Activated naive CD4-positive, alpha-beta T cell treated with anti-CD3 and anti-CD28 coated beads, Interleukin-2, amount 50 U/mL, for 72 hours (primary cell): ENCODE measurements at regions not wholly inside any gene's neighbourhood (a gene's known extent, or its start where the extent isn't known, plus 50 kb on each side); places are given as distances from the start of the nearest gene placed in this dataset.

Source experiments
- ATAC-seq, 2 donors: fragments of 150-1000 bp; cut with Tn5 transposase; 2 replicates each; pipeline ENCODE4 v1.10.0; 2021; ENCODE audit warnings: mild to moderate bottlenecking in 2 of 2, moderate library complexity in 2 of 2
- DNase-seq, 2 donors: peaks; one replicate each; pipeline ENCODE4 v3.0.0; 2021 to 2022; ENCODE audit warnings: low spot score in 2 of 2
- H3K27ac Mint-ChIP-seq, 2 donors: one replicate each; pipeline ENCODE4 v1.8.0; 2022; ENCODE audit warnings: mild to moderate bottlenecking in 2 of 2, mixed read lengths in 2 of 2
- H3K36me3 Mint-ChIP-seq, 2 donors: one replicate each; pipeline ENCODE4 v1.8.0; 2022; ENCODE audit warnings: mixed read lengths in 2 of 2
- H3K9me3 Mint-ChIP-seq, 2 donors: one replicate each; pipeline ENCODE4 v1.8.0; 2022; ENCODE audit warnings: mixed read lengths in 2 of 2

GRCh38 chr16:85988306-85988705 is 89.3 kb downstream of the IRF8 start:
- peak overlapping the region; percentile 89 to 99 for H3K27ac Mint-ChIP-seq
- peaks cover 0 to 5% of the 10 kb centered on the region in 2 donors for H3K9me3 Mint-ChIP-seq
- DNase-seq = no peak
- ATAC-seq = peak; percentile 25 to 59
- peaks cover 10 to 12% of the 10 kb centered on the region in 2 donors for H3K36me3 Mint-ChIP-seq

GRCh38 chr16:85988723-85989313 is 89.9 kb downstream of the IRF8 start:
- peak in 1 of 2 donors; percentile 51 for DNase-seq
- peaks cover 0 to 5% of the 10 kb centered on the region in 2 donors for H3K9me3 Mint-ChIP-seq
- peak; percentile 72 for ATAC-seq
- peaks cover 10 to 12% of the 10 kb centered on the region in 2 donors for H3K36me3 Mint-ChIP-seq
- H3K27ac Mint-ChIP-seq = peak overlapping the region; percentile 89 to 99

GRCh38 chr16:85989376-85989775 is 90.4 kb downstream of the IRF8 start:
- DNase-seq (peak in 1 of 2 donors; percentile 44), ATAC-seq (no peak)
- peak overlapping the region; percentile 89 to 99 for H3K27ac Mint-ChIP-seq
- H3K36me3 Mint-ChIP-seq = peaks cover 10 to 12% of the 10 kb centered on the region in 2 donors
- peaks cover 0 to 5% of the 10 kb centered on the region in 2 donors for H3K9me3 Mint-ChIP-seq

- ATAC-seq = peak; percentile 49 to 51
- H3K27ac Mint-ChIP-seq = peak overlapping the region; percentile 89 to 99
- H3K9me3 Mint-ChIP-seq = peaks cover 0 to 5% of the 10 kb centered on the region in 2 donors
- H3K36me3 Mint-ChIP-seq = peaks cover 3 to 12% of the 10 kb centered on the region in 2 donors
- peak in 1 of 2 donors; percentile 51 for DNase-seq
Measured at GRCh38 chr16:85989863-85990643, 91.1 kb downstream of the IRF8 start.

DNA sequence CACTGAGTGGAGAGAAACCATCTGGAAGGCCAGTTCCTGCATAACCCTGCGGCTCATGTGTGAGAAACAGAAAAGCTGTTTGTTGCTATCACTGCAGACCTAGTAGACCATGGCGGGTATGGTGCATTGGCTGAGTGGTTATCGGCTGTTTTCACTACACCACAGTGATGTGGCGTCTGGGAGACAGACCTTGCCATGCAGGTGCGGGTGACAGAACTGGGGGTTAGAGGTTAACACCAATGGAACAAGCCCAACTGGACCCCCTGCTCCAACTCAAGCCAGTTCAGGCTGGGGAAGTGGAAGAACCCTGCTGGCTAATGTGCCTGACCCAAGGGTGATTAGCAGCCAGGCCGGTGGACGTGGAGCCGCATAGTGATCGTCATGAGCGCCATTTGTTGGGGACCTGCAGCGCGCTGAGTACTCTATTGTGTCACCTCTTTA is 91.9 kb downstream of the IRF8 start:
- peaks cover 0 to 5% of the 10 kb centered on the region in 2 donors for H3K9me3 Mint-ChIP-seq
- peaks cover 0 to 6% of the 10 kb centered on the region in 2 donors for H3K36me3 Mint-ChIP-seq
- peak overlapping the region; percentile 89 to 99 for H3K27ac Mint-ChIP-seq
- peak in 1 of 2 donors; percentile 37 for DNase-seq
- no peak for ATAC-seq

GRCh38 chr16:85991425-85991824 is 92.5 kb downstream of the IRF8 start:
- H3K9me3 Mint-ChIP-seq = peaks cover 0 to 5% of the 10 kb centered on the region in 2 donors
- ATAC-seq = no peak
- DNase-seq = no peak
- H3K36me3 Mint-ChIP-seq = peaks cover 0 to 6% of the 10 kb centered on the region in 2 donors
- H3K27ac Mint-ChIP-seq = peak overlapping the region in 1 of 2 donors; percentile 33

DNA sequence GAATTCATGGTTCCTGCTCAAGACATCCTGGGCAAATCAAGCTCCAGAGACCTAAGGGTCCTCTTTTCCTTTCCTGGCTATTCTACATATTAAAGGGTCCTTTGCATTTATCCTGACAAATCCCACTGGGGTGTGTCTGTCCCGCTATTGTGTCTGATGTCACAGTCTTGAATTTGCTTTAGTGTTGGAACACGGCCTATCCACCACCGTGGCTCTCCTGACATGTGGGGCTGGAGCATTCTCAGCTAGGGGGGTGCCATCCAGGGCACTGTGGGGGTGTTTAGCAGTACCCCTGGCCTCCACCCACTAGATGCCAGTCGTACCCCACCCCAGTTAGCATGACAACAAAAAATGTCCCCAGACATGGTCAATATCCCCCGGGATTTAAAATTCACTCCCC is 92.9 kb downstream of the IRF8 start:
- Mint-ChIP-seq H3K9me3 (peaks cover 0 to 5% of the 10 kb centered on the region in 2 donors), H3K36me3 (peaks cover 0 to 6% of the 10 kb centered on the region in 2 donors), H3K27ac (no peak overlapping the region)
- DNase-seq (peak in 1 of 2 donors; percentile 26), ATAC-seq (no peak)

DNA sequence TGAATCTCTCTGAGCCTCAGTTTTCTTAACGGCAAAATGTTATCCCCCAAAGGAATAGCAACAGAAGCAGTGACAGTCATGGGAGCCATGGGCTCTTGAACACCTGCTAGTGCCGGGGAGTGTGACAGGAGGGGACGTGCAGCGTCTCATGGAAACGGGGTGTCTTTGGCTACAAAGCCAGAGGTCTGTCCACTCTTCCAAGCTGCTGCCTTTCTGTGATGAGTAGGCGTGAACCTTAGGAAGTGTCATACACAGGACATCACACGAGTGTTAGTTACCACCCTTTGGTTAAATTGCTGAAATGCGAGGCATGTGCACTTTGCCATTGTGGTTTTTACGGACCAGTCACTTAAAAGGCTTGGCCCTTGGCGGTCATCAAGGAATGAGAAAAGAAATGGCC is 93.4 kb downstream of the IRF8 start:
- peaks cover 0 to 5% of the 10 kb centered on the region in 2 donors for H3K9me3 Mint-ChIP-seq
- H3K36me3 Mint-ChIP-seq = peaks cover 0 to 6% of the 10 kb centered on the region in 2 donors
- DNase-seq (peak in 1 of 2 donors; percentile 30), ATAC-seq (no peak)
- H3K27ac Mint-ChIP-seq = no peak overlapping the region

GRCh38 chr16:85992779-85993178 is 93.8 kb downstream of the IRF8 start:
- H3K27ac Mint-ChIP-seq = no peak overlapping the region
- no peak for ATAC-seq
- peaks cover 0 to 5% of the 10 kb centered on the region in 2 donors for H3K9me3 Mint-ChIP-seq

GRCh38 chr16:85994492-85995490 is 95.8 kb downstream of the IRF8 start:
- no peak for DNase-seq
- peak overlapping the region in 1 of 2 donors; percentile 41 for H3K27ac Mint-ChIP-seq
- peaks cover 0 to 6% of the 10 kb centered on the region in 2 donors for H3K36me3 Mint-ChIP-seq
- no peak for ATAC-seq
- H3K9me3 Mint-ChIP-seq = peaks cover 0 to 5% of the 10 kb centered on the region in 2 donors

More at GRCh38 chr16:85992779-85993178, 93.8 kb downstream of the IRF8 start:
- DNase-seq = no peak
- peaks cover 0 to 6% of the 10 kb centered on the region in 2 donors for H3K36me3 Mint-ChIP-seq

DNA sequence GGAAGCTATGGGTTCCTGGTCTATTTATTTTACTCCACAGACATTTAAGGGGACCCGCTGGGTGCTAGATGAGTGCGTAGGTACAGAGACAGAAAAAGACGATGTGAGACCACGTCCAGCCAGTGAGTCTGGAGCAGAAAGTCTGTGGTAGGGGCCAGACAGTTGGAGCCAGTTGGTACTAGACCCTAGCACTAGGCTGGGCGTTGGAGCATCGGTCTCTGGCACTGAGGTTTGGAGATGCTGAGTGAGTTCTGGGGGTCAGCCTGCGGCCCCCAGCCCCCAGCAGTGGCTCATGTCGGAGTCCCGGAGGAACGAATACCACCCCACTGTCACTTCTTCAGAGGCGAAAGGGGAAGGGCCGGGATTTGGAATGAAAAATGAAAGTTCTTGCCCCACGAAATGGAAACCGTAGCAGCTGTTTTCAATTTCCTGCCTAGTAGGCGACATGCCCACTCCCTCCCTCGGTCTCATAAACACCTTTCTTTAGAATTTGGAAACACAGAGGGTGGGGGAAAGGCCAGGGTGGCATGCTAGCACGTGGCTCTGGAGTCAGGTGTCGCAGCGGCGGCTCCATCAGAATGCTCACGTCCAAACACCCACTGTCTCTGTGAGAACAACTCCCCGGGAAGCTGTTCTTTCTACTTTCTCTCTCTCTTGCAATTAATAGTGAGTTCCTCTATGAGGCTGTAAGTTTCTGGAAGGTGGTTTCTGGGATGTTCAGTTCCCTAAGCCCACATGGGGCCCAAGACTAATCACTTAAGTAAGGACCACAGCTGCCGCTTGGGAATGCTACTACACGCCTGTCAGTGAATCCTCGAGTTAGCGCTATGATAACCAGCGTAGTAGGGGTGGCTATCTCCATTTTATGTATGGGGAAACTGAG is 96.8 kb downstream of the IRF8 start:
- H3K36me3 Mint-ChIP-seq = no peaks in the 10 kb centered on the region
- DNase-seq (no peak), ATAC-seq (peak; percentile 21 to 39)
- no peaks in the 10 kb centered on the region for H3K9me3 Mint-ChIP-seq
- H3K27ac Mint-ChIP-seq = peak overlapping the region; percentile 31 to 41

DNA sequence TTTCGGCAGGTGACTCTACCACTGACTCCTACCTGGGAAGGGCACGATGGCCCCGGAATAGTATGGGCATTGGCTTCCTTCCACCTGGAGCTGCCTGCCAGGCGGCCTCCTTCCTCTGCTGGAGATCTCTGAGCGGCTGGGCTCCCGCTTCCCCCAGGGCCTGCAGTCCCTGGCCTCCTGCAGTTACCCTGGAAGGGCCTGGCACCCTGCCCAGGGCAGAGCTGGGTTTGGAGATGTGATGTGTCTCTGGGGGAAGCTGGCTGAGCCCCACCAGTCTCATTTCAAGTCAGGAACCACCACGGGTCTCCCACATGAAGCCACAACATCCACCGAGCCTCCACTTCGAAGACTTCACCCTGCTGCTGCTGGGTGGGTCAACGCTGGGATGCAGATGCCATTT is 97.9 kb downstream of the IRF8 start:
- Mint-ChIP-seq H3K36me3 (no peaks in the 10 kb centered on the region), H3K9me3 (no peaks in the 10 kb centered on the region), H3K27ac (no peak overlapping the region)
- ATAC-seq (no peak), DNase-seq (no peak)

- ATAC-seq (no peak), DNase-seq (no peak)
- Mint-ChIP-seq H3K27ac (peak overlapping the region; percentile 13 to 16), H3K36me3 (no peaks in the 10 kb centered on the region), H3K9me3 (no peaks in the 10 kb centered on the region)
Measured at GRCh38 chr16:85998171-85998867, 99.4 kb downstream of the IRF8 start.

- DNase-seq = peak in 1 of 2 donors; percentile 27
- Mint-ChIP-seq H3K9me3 (no peaks in the 10 kb centered on the region), H3K36me3 (no peaks in the 10 kb centered on the region), H3K27ac (peak overlapping the region; percentile 13 to 16)
- peak; percentile 90 to 91 for ATAC-seq
Measured at GRCh38 chr16:85998868-85999729, 100.1 kb downstream of the IRF8 start.
